ENCODE measurements at regions not wholly inside any gene's neighbourhood (a gene's known extent, or its start where the extent isn't known, plus 50 kb on each side); places are given as distances from the start of the nearest gene placed in this dataset.

GRCh38 chr3:192013110-192013509 lies 552.1 kb downstream of the PYDC2 start:
- in situ Hi-C loops (cut with MboI; ENCODE audit: low sequenced_read_pairs, unreplicated experiment): no loop called here
- TF ChIP-seq CTCF (IDR thresholded peaks at IDR 0.05; ENCODE audit: borderline replicate concordance, control extremely low read depth, extremely low read depth, insufficient read depth, missing control alignments): no peak
- no peak for DNase-seq (ENCODE audit: low spot score)

- no peak for DNase-seq (ENCODE audit: low spot score)
- in situ Hi-C loops (cut with MboI; ENCODE audit: low sequenced_read_pairs, unreplicated experiment): no loop called here
- no peak for TF ChIP-seq CTCF (IDR thresholded peaks at IDR 0.05; ENCODE audit: borderline replicate concordance, control extremely low read depth, extremely low read depth, insufficient read depth, missing control alignments)
These were observed 561.4 kb downstream of the PYDC2 start for GRCh38 chr3:192022412-192022811.

- in situ Hi-C loops (cut with MboI; ENCODE audit: low sequenced_read_pairs, unreplicated experiment): no loop called here
- DNase-seq (ENCODE audit: low spot score): no peak
- no peak for TF ChIP-seq CTCF (IDR thresholded peaks at IDR 0.05; ENCODE audit: borderline replicate concordance, control extremely low read depth, extremely low read depth, insufficient read depth, missing control alignments)
These were observed 563.8 kb downstream of the PYDC2 start for GRCh38 chr3:192024751-192025150.

GRCh38 chr3:192026661-192027060 lies 565.7 kb downstream of the PYDC2 start:
- no peak for TF ChIP-seq CTCF (IDR thresholded peaks at IDR 0.05; ENCODE audit: borderline replicate concordance, control extremely low read depth, extremely low read depth, insufficient read depth, missing control alignments)
- in situ Hi-C loops (cut with MboI; ENCODE audit: low sequenced_read_pairs, unreplicated experiment): no loop called here
- DNase-seq (ENCODE audit: low spot score): no peak

- TF ChIP-seq CTCF (IDR thresholded peaks at IDR 0.05; ENCODE audit: borderline replicate concordance, control extremely low read depth, extremely low read depth, insufficient read depth, missing control alignments): no peak
- DNase-seq (ENCODE audit: low spot score): no peak
- in situ Hi-C loops (cut with MboI; ENCODE audit: low sequenced_read_pairs, unreplicated experiment): no loop called here
These were observed 571.0 kb downstream of the PYDC2 start for GRCh38 chr3:192031941-192032340.

DNA sequence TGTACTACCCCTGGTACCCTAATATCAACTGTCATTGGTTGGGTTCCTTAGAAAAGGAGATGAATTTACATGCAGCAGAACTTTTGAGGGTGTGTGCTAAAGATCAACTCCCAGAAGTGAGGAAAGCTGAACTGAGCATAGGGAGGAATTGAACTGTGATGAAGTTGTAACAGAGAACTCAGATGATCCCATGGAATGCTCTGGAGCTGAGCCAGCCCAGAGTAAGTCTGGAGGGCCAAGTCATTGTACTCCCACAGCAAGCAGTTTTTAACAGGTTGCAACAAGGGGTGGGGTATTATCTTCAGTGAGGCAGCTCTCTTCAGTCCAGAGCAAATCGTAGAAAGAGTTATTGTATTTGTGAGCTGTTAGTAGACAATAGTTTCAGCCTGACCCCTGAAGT lies 572.3 kb downstream of the PYDC2 start:
- no peak for TF ChIP-seq CTCF (IDR thresholded peaks at IDR 0.05; ENCODE audit: borderline replicate concordance, control extremely low read depth, extremely low read depth, insufficient read depth, missing control alignments)
- in situ Hi-C loops (cut with MboI; ENCODE audit: low sequenced_read_pairs, unreplicated experiment): no loop called here
- no peak for DNase-seq (ENCODE audit: low spot score)

GRCh38 chr3:192038726-192039125 lies 577.8 kb downstream of the PYDC2 start:
- in situ Hi-C loops (cut with MboI; ENCODE audit: low sequenced_read_pairs, unreplicated experiment): no loop called here
- TF ChIP-seq CTCF (IDR thresholded peaks at IDR 0.05; ENCODE audit: borderline replicate concordance, control extremely low read depth, extremely low read depth, insufficient read depth, missing control alignments): no peak
- no peak for DNase-seq (ENCODE audit: low spot score)

Data from GM13976 (cell line).